ENCODE measurements at regions not wholly inside any gene's neighbourhood (a gene's known extent, or its start where the extent isn't known, plus 50 kb on each side); places are given as distances from the start of the nearest gene placed in this dataset.

DNA sequence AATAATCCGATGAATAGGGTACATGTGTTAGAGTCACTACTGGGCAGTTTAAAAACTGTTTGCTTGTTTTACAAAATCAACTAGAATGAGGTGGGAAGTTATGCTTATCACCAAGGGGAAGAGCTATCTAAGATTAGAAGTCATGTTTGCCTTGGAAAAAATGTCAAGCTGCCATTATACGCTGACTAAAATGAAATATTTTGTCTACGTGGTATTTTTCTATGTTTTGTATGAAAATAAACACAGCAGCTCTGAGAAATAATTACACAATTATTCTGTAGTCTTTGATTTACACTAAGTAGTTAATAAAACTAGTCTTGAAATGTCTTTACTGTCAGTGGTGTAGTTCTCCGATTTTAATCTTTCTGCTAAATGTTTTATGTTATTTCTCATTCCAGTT is 241.9 kb upstream of the TARS1 start:
- TF ChIP-seq, protein P1, sequence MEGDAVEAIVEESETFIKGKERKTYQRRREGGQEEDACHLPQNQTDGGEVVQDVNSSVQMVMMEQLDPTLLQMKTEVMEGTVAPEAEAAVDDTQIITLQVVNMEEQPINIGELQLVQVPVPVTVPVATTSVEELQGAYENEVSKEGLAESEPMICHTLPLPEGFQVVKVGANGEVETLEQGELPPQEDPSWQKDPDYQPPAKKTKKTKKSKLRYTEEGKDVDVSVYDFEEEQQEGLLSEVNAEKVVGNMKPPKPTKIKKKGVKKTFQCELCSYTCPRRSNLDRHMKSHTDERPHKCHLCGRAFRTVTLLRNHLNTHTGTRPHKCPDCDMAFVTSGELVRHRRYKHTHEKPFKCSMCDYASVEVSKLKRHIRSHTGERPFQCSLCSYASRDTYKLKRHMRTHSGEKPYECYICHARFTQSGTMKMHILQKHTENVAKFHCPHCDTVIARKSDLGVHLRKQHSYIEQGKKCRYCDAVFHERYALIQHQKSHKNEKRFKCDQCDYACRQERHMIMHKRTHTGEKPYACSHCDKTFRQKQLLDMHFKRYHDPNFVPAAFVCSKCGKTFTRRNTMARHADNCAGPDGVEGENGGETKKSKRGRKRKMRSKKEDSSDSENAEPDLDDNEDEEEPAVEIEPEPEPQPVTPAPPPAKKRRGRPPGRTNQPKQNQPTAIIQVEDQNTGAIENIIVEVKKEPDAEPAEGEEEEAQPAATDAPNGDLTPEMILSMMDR (IDR thresholded peaks at IDR 0.05; ENCODE audit: poor library complexity, severe bottlenecking): no peak
- no peak for TF ChIP-seq EZH2 (IDR thresholded peaks at IDR 0.05; ENCODE audit: borderline replicate concordance, insufficient read depth, low read length, poor library complexity, severe bottlenecking)
- TF ChIP-seq POLR2AphosphoS5 (IDR thresholded peaks at IDR 0.05): no peak
- TF ChIP-seq EP300 (conservative IDR thresholded peaks at IDR 0.05; ENCODE audit: poor library complexity, severe bottlenecking): no peak
- no peak for TF ChIP-seq TAF1 (IDR thresholded peaks at IDR 0.05; ENCODE audit: low read depth)
- no peak for TF ChIP-seq SMC3 (conservative IDR thresholded peaks at IDR 0.05; ENCODE audit: poor library complexity)
- TF ChIP-seq, protein P2, sequence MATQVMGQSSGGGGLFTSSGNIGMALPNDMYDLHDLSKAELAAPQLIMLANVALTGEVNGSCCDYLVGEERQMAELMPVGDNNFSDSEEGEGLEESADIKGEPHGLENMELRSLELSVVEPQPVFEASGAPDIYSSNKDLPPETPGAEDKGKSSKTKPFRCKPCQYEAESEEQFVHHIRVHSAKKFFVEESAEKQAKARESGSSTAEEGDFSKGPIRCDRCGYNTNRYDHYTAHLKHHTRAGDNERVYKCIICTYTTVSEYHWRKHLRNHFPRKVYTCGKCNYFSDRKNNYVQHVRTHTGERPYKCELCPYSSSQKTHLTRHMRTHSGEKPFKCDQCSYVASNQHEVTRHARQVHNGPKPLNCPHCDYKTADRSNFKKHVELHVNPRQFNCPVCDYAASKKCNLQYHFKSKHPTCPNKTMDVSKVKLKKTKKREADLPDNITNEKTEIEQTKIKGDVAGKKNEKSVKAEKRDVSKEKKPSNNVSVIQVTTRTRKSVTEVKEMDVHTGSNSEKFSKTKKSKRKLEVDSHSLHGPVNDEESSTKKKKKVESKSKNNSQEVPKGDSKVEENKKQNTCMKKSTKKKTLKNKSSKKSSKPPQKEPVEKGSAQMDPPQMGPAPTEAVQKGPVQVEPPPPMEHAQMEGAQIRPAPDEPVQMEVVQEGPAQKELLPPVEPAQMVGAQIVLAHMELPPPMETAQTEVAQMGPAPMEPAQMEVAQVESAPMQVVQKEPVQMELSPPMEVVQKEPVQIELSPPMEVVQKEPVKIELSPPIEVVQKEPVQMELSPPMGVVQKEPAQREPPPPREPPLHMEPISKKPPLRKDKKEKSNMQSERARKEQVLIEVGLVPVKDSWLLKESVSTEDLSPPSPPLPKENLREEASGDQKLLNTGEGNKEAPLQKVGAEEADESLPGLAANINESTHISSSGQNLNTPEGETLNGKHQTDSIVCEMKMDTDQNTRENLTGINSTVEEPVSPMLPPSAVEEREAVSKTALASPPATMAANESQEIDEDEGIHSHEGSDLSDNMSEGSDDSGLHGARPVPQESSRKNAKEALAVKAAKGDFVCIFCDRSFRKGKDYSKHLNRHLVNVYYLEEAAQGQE (IDR thresholded peaks at IDR 0.05; ENCODE audit: borderline replicate concordance): no peak
- TF ChIP-seq MXI1 (conservative IDR thresholded peaks at IDR 0.05; ENCODE audit: poor library complexity, severe bottlenecking): no peak
- no peak for TF ChIP-seq RAD21 (conservative IDR thresholded peaks at IDR 0.05)

Measured in neural cell (in vitro differentiated cells).